ENCODE measurements at regions not wholly inside any gene's neighbourhood (a gene's known extent, or its start where the extent isn't known, plus 50 kb on each side); places are given as distances from the start of the nearest gene placed in this dataset.

DNA sequence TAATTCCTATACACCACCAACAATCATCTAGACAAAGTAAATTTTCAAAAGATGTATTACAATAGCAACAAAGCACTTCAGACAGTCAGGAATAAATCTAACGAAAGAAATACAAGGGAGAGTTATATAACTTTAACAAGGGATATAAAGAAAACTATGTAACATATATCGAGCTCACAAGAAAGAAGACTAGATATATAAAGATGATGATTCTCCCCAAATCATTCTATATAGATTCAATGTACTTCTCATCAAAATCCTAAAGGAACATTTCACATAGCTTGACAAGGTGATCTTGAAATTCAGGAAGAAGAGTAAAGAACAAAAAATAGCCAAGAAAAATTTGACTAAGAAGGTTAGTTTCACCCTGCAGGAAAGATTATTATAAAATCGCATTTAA is 179.4 kb downstream of the SP3 start:
- no peak overlapping the region for H3K4me3 ChIP-seq (ENCODE audit: low read depth, low read length)
- DNase-seq (ENCODE audit: low read depth, low spot score) = no peak
- CTCF ChIA-PET = no interaction called here
- POLR2A ChIA-PET = no interaction called here
- TF ChIP-seq, protein P1, sequence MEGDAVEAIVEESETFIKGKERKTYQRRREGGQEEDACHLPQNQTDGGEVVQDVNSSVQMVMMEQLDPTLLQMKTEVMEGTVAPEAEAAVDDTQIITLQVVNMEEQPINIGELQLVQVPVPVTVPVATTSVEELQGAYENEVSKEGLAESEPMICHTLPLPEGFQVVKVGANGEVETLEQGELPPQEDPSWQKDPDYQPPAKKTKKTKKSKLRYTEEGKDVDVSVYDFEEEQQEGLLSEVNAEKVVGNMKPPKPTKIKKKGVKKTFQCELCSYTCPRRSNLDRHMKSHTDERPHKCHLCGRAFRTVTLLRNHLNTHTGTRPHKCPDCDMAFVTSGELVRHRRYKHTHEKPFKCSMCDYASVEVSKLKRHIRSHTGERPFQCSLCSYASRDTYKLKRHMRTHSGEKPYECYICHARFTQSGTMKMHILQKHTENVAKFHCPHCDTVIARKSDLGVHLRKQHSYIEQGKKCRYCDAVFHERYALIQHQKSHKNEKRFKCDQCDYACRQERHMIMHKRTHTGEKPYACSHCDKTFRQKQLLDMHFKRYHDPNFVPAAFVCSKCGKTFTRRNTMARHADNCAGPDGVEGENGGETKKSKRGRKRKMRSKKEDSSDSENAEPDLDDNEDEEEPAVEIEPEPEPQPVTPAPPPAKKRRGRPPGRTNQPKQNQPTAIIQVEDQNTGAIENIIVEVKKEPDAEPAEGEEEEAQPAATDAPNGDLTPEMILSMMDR (IDR thresholded peaks at IDR 0.05; ENCODE audit: insufficient read depth, low read length, missing control alignments) = no peak

GRCh38 chr2:173791502-173791901 is 173.7 kb downstream of the SP3 start:
- H3K4me3 ChIP-seq (ENCODE audit: low read depth, low read length) = no peak overlapping the region
- POLR2A ChIA-PET = no interaction called here
- TF ChIP-seq, protein P1 (IDR thresholded peaks at IDR 0.05; ENCODE audit: insufficient read depth, low read length, missing control alignments) = no peak
- CTCF ChIA-PET = no interaction called here
- DNase-seq (ENCODE audit: low read depth, low spot score) = no peak

GRCh38 chr2:173792166-173792565 is 173.0 kb downstream of the SP3 start:
- H3K4me3 ChIP-seq (ENCODE audit: low read depth, low read length) = no peak overlapping the region
- TF ChIP-seq, protein P1 (IDR thresholded peaks at IDR 0.05; ENCODE audit: insufficient read depth, low read length, missing control alignments) = no peak
- DNase-seq (ENCODE audit: low read depth, low spot score) = no peak
- CTCF ChIA-PET = no interaction called here
- POLR2A ChIA-PET = no interaction called here

DNA sequence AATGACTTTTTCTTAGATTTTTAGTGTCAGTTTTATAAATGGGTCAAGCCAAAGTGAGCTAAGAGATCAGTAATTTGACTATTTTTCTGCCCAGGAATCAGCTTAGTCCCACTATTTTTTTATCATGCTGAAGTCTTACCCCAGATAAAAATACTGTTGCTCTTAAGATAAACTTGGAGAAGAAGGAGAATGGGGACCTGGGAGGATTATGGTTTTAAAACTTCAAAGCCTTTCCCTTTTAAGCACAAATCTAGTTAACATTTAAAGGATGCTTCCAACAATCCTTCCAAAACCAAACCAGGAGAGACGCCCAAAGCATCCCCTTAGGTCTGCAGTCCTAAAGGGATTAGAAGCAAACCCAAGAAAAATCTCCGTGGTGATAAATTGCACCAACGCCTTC is 172.4 kb downstream of the SP3 start:
- ChIA-PET CTCF (no interaction called here), POLR2A (no interaction called here)
- H3K4me3 ChIP-seq (ENCODE audit: low read depth, low read length) = no peak overlapping the region
- no peak for DNase-seq (ENCODE audit: low read depth, low spot score)
- TF ChIP-seq, protein P1 (IDR thresholded peaks at IDR 0.05; ENCODE audit: insufficient read depth, low read length, missing control alignments) = no peak

DNA sequence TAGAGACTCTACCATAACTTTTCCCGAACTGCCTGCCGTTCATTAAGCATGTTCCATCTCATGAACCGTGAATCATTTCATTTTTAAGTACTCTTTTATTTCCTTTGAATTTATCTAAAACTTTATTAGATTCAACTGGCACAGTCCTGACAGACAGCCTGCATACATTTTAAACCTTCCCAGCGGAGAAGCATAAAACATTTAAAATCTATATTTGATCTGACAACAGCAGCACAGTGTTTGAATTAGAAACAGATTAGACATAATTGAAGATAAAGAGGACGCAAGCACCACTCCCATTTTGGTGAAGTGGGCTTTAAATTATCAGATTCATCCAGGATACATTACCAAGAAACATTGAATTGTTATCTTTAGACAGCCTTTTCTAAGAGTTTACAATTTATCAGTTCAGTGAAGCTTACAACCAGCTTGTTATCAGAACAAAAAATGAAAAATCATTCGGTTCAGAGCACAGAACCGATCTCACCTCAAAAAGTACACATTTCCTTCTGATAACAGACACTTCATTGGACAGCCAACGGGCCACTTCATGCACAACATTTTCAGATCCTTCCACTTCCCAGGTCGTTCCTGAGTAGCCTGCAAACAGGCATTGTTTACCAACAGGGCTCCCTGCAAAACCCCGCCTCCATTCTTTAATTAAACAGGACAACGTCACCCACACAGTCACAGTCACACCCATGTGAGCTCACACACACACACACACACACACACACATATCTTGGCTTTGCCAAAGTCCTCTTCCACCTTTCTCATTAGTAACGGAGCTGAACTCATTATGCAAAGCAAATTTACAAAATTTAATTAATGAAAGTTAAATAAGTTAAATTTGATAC is 171.2 kb downstream of the SP3 start:
- TF ChIP-seq, protein P1 (IDR thresholded peaks at IDR 0.05; ENCODE audit: insufficient read depth, low read length, missing control alignments) = no peak
- H3K4me3 ChIP-seq (ENCODE audit: low read depth, low read length) = no peak overlapping the region
- ChIA-PET POLR2A (no interaction called here), CTCF (no interaction called here)
- no peak for DNase-seq (ENCODE audit: low read depth, low spot score)

DNA sequence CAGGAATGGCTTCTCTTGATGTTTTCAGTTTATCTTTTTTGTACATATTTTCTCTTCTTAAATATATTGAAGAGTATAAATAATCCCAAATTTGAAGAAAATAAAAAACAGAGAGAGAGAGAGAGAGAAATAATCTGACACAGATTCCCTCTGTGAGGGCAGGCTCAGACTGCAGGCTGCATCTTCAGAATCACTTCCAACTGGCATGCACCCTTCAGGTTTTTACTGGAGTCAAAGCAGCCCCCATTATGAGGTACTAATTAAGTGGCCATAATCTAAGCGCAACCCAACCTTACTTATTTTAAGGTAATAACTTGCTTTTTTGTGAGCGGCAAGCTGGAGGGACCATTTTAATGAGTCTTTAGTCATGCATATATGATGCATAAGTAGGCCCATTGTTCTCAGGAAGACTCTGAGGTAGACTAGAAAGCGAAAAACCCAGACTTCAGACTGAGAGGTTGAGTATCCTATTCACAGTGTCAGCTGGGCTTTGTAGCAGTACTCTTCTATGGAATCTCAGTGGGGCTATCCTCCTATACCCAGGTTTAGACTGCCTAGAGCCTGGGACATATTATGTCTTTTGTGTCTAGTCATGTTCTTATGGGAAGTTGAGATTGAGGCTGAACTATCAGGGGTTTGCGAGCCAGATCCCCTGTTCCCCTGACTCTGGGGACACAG is 167.4 kb downstream of the SP3 start:
- CTCF ChIA-PET = no interaction called here
- no peak for DNase-seq (ENCODE audit: low read depth, low spot score)
- POLR2A ChIA-PET = no interaction called here
- TF ChIP-seq, protein P1 (IDR thresholded peaks at IDR 0.05; ENCODE audit: insufficient read depth, low read length, missing control alignments) = no peak
- no peak overlapping the region for H3K4me3 ChIP-seq (ENCODE audit: low read depth, low read length)

Measured in AG04449 (cell line).